LNCAP (cell line): ENCODE measurements at regions not wholly inside any gene's neighbourhood (a gene's known extent, or its start where the extent isn't known, plus 50 kb on each side); places are given as distances from the start of the nearest gene placed in this dataset.

Source experiments
- TF ChIP-seq, protein P1 (sequence below): fragments of 450-650 bp; IDR thresholded peaks from 2 replicates; pipeline ENCODE4 v1.5.1; 2017; ENCODE audit warnings: mild to moderate bottlenecking

DNA sequence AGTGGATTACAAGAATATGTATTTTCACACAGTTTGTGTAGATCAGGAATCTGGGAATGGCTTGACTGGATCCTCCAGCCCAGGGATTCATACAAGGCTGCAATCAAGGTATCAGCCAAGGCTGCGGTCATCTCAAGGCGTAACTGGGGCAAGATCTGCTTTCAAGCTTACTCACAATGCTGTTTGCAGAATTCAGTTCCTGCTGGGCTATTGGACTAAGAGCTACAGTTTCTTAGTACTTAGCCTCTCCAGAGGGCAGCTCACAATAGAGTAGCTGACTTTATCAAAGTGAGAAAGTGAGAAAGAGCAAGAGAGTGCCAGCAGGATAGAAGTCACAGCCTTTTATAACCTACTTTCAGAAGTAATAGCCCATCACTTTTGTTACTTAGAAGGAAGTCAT, 211.0 kb downstream of the MAP2K6 start:
- TF ChIP-seq, protein P1, sequence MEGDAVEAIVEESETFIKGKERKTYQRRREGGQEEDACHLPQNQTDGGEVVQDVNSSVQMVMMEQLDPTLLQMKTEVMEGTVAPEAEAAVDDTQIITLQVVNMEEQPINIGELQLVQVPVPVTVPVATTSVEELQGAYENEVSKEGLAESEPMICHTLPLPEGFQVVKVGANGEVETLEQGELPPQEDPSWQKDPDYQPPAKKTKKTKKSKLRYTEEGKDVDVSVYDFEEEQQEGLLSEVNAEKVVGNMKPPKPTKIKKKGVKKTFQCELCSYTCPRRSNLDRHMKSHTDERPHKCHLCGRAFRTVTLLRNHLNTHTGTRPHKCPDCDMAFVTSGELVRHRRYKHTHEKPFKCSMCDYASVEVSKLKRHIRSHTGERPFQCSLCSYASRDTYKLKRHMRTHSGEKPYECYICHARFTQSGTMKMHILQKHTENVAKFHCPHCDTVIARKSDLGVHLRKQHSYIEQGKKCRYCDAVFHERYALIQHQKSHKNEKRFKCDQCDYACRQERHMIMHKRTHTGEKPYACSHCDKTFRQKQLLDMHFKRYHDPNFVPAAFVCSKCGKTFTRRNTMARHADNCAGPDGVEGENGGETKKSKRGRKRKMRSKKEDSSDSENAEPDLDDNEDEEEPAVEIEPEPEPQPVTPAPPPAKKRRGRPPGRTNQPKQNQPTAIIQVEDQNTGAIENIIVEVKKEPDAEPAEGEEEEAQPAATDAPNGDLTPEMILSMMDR = no peak

DNA sequence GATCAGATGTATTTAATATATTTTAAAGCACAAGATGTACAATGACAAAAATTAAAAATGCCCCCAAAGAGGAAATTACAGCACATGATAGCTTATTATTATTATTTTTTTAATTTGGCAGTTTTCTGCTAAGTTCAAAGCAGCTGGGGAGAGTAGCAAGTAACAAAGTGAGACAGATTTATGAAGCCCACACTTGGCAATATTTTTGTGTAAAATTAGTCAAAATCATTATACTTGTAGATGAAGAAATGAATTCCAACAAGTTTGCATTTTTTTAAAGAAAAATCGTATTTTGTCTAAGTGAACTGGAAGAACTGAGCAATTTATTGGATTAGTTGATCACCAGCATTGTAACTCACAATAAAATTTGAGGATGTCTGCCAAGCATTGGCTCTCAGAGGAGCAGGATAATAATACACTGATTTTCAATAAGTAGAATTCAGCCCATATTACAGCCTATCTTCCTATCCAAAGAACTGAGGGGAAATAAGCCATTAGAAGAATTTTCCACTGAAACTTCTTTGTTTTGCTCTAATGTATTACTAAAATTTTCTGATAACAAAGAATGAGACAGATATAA, 215.6 kb downstream of the MAP2K6 start:
- TF ChIP-seq, protein P1 = no peak

DNA sequence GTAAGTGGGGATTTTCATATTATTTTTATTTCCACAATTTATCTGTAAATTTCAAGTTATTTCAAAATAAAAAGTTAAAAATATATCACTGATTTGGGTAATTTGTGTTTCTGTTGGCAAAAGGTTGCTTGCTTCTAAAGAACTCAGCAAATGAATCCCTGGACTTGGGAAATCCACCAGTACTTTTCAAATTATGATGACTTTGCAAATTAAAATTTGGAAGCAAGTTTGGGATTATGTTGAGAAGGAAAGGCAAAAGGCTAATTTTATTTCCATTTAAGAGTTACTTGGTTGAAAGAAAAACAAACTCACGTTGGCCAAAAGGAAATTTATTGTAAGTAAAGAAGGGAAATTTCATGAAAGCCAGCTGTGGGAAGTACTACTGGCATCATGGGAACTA, 220.3 kb downstream of the MAP2K6 start:
- TF ChIP-seq, protein P1 = no peak

DNA sequence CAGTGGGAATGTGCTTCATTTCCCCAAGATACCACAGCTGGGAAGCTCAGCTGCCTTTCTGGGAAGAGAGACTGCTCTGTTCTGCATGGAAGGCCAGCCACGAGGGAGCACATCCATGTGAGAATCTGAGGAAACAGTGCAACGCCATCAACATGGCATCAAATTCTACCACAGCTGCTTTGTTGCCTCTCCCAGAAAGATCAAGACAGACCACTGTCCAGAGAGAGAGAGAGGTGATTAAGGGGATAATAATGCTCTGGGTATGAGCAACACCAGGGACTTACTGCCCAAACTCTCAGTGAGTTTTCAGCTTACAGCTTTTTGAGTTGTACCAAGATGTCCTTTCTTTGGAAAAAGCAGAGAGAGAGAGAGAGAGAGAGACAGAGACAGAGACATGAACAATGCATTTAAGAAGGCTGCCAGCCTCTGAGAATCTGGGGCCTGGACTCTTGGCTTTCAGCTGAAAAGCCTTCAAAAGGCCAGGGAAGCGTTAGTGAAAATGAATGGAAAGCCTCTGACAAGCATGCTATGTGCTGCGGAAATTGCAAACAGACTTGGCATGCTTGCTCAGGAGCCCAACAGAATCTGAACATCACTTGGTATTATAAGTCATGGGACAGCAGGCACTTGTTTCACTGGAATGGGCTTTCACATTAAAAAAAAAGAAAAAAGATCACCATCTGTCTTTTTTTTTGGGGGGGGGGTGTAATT, 223.1 kb downstream of the MAP2K6 start:
- TF ChIP-seq, protein P1 = no peak

DNA sequence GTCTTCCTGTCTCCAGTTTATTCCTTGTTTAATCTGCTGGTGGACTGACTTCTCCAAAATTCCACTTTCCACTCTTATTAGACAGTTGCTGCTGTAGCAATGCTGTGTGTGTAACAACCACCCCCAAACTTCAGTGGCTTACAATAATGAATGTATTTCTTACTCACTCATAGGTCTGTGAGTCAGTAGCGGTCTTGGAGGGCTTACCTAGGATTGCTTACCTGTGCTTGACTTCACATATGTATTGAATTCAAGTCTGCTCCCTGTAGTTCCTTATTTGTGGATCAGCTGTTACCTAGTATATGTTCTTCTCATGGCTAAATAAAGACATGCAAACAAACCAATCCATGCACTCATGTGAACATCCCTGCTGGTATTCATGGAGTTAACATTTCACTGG, 224.6 kb downstream of the MAP2K6 start:
- TF ChIP-seq, protein P1 = no peak

DNA sequence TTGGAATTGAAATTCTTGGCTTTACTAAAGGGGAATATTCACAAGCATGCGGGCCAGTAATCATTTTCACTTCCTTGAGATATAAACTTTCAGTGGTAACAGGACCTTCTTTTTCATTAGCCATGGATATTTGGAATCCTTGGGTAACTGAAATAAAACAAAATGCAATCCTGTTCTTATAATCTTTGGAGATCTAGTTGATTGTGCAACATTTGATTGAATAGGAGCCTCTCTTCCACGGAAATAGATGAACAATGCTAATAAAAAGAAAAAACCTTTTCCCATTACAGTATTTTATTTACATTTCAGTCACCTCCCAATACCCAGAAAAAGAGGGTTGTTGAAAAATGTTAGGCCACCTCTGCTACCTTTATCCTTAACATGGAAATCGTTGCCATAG, 225.6 kb downstream of the MAP2K6 start:
- TF ChIP-seq, protein P1 = no peak

DNA sequence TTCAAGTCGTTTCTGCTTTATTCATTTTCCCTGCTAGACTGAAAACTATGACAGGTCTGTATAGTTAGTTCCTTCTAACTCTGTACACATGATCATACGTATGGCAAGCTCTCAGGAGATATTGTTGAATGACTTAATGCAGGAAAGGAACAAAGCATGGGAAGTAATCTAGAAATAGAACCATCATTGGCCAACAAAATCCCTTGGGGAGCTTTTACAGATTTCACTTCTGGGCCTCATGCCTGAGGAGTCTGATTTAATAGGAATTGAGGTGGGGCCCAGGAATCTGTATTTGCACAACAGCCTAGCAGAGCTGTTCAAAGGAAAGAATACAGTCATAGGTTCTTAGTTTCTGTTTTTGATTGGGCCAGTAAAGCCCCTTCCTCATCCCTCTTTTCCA, 229.2 kb downstream of the MAP2K6 start:
- TF ChIP-seq, protein P1 = no peak

DNA sequence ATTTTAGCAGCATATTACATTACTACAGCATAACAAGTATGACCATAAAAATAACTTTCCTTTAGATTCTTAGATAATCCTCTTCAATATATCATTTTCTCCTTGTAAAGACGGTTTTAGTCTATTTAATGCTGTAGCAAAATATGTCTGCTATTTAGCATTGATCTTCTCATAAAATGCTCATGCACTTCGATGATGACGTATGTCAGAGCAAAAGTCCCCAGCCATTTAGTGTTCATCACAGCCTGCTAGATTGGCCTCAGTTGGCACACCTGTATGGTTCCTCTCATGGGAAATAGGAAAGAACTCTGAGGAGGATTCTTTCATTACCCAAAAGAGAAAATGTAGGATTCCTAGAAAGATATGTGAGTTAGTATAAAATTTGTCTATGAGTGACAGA, 232.2 kb downstream of the MAP2K6 start:
- TF ChIP-seq, protein P1 = no peak
